GM19438 (cell line): ENCODE measurements at regions not wholly inside any gene's neighbourhood (a gene's known extent, or its start where the extent isn't known, plus 50 kb on each side); places are given as distances from the start of the nearest gene placed in this dataset.

Experiments used
- ATAC-seq: cut with Tn5 transposase; IDR thresholded peaks from one replicate; pipeline ENCODE4 v1.9.1; 2021; ENCODE audit warnings: low read depth; ENCODE audit not compliant: unreplicated experiment

DNA sequence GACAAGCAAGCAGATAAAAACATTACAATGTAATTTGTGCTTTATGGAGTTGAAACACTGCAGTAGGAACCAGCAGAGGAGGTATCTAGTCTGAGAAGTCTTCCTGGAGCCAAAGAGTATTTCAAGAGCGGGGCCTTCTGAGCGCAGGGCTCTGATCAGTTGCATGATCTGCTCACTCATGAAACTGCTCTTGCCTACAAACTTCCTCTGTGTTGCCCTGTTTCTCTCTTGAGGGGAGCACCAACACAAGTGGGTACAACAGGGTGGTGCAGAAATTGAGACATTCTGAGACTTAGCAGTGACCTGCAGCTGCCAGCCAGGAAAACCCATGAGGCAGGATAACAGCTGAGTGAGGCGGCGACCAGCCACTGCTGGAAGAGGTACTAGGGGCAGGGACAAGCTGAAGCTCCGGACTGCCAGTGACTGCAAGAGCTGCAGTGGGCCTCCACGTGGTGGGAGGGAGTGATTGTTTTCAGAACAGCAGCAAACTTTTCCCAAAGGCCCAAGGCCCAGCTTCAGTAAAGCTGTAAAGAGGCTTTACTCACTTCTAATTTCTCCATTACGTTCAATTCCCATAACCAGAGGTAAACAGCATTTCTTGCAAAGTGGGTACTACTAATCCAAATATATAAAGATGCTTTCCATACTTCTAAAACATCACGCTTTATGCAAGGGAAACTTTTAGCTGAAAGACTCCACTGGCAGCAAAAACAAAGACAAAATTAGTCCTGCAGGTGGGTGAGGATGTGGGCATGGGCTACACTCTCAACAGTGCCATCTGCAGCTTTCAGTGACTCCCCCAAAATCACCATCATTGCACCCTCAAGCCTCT lies 69.0 kb upstream of the LPP start:
- no peak for ATAC-seq

DNA sequence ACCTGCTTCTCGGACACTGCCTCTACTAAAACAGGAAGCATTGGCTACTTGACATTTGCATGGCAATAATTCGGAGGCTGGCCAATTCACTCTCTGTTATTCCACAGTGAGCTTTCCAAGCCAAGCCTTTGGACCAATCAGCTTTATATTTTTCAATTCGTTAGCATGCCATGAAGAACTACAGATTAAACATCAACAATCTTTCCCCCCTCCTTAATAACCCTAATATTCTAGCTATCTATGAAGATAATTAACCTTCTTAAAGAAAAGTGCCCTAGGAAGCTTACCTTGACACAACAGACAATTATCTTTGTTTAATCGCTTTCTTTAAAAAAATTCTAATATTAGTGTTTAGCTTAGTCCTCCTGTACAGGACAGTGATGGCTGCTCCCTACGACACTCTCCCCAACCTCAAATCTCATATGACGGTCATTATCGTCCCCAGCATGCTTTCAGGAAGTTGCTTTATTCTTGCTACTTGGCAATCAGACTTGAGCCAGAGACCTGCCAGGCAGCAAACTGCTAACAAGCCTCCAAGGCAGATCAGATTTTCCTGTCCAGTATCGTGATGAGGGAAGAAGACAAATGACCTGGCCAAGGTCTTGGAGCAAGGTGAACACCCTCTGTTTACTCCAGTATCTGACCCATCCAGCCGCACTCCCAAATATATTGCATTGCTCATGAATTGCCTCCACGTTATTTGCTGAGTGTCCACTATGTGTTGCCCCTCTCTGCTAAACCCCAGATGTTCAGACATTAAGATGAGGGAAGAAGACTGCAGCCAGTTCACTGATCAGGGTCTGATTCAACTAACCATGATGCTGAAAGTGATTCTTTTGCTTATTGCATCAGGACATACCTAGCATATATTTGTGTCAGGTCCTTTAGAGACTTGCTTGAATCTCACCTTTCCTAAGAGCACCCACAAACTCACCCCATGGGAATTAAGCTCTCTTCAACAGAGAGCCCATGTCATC lies 68.1 kb upstream of the LPP start:
- ATAC-seq, result no peak

GRCh38 chr3:188088948-188089685 lies 64.8 kb upstream of the LPP start:
- no peak for ATAC-seq

DNA sequence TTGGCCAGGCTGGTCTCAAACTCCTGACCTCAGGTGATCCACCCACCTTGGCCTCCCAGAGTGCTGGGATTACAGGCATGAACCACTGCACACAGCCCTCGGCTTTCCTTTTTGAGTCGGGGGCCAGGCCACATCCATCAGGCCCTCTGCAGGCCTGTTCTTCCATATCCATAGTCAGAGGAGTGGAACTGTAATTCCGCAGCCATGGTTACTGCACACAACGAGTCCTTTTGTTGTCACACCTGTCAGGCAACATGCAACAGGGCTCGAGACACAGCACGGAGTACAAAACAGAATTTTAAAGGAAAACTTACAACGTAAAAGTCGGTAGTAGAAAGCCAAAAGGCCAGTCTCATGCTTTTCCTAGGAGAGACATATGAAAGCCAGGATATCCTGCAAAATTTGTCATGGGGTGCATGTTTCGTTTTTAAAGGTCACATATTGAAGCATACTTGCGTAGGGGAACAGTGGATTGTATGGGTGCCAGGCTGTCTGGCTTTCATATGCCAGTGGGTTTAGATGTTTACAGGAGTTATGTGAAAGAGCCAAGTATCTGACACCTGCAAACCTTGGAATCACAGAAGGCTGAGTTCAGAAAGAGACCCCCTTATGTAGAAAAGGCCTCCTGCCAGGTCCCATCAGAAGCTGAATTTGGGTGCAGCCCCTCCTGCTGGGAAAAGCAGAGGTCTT lies 63.2 kb upstream of the LPP start:
- no peak for ATAC-seq

GRCh38 chr3:188091746-188092145 lies 62.2 kb upstream of the LPP start:
- ATAC-seq, result no peak

GRCh38 chr3:188092648-188093047 lies 61.3 kb upstream of the LPP start:
- no peak for ATAC-seq

- no peak for ATAC-seq
Measured at GRCh38 chr3:188095431-188095830, 58.5 kb upstream of the LPP start.

DNA sequence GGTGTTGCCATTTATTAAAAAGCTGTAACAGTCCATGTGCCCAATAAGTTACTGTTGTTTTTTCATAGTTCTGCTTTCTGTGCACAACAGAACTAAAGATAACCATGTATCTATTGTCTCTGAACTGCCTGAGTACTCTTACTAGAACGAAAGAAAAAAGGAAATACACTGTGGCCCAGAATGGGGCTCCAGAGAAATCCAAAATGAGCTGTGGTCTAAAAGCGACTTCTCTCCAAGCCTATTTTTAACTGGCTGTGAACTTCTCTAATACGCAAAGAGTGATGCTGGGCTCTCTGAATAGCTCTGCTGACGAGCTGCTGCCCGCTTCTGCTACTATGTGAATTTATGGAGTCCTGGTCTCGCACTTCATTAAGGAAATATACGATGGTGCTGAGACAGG lies 56.2 kb upstream of the LPP start:
- ATAC-seq, result no peak

- no peak for ATAC-seq
Measured at GRCh38 chr3:188099907-188100306, 54.0 kb upstream of the LPP start.

DNA sequence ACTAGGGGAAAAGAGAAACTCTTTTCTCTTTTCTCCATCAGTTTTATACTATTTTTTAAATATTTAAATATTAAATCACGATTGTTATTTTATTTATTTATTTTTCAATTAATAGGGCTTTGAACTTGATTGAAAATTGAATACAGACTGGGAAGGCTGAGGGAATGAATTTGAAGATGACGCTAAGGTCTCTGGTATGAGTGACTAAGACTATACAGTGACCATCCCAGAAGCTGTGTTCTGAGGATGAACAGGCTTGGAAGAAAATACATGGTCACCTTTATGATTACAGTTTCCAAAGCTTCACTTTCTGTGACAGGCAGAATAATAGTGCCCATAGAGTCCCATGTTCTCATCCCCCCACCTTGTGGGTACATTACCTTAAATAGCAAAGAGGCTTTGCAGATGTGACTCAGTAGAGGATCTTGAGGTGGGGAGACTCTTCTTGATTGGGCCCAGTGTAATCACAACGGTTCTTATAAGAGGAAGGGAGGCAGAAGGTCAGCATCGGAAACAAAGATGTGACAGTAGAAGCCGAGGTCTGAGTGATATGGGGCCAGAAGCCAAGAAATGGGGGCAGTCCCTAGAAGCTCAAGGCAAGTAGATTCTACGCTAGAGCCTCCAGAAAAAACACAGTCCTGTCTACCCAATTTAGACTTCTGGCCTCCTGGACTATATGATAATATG lies 51.0 kb upstream of the LPP start:
- no peak for ATAC-seq

DNA sequence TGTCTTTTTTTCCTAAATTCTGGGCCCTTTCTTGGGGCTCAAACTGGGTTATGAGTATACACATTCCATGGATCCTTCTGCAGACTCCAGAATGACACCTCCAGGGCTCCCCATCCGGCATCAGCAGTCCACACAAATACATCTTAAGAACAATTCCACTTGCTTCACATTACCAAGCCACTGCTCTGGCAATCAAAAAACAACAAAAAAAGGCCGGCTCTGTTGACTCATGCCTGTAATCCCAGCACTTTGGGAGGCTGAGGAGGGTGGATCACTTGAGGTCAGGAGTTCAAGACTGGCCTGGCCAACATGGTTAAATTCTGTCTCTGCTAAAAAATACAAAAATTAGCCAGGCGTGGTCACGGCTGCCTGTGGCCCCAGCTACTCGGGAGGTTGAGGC lies 49.9 kb upstream of the LPP start:
- no peak for ATAC-seq
